ENCODE measurements at regions not wholly inside any gene's neighbourhood (a gene's known extent, or its start where the extent isn't known, plus 50 kb on each side); places are given as distances from the start of the nearest gene placed in this dataset.

DNA sequence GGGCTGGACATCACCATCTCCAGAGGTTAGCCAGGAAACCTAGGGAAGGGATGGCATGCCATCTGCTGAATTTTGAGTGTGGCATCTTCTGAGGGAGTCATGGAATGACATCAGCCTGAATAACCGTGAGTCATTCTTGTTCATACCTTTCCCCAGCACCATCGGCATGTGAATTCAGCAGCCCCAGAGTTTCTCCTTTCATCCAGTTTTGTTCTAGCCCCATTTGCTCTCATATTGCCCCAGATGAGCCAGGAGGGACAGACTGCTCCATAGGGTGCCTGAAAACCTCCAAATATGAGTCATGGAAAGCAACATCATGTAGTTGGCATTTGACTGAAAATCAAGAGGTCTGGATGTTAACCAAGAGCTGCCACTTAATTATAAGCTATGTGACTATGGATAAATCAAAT, 219.2 kb upstream of the SGK1 start:
- TF ChIP-seq RARB (CRISPR knock-in tag; IDR thresholded peaks at IDR 0.05) (no peak), ZFP3 (CRISPR knock-in tag; IDR thresholded peaks at IDR 0.05) (0 out of 2 replicates have a peak, but pooled peaks have one; percentile 43)
- ATAC-seq, result peak; percentile 96

DNA sequence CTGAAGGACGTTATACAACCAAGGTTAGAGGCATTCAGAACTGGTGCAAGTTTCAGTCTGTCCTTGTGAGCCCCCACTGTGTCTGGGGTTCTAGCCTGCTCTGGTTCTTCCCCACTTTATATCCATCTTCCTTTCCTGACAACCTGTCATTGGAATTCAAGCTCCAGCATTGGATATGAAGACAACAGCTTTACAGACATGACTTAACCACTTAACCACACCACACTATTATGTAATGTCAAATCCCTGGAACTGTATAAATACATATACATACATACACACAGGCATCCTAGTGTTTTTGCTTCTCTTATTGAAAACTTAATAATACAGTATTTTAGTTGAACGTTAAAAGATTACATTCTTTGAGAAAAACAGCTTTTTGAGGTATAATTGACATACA, 217.9 kb upstream of the SGK1 start:
- no peak for ATAC-seq
- TF ChIP-seq SNAI2 (CRISPR knock-in tag; IDR thresholded peaks at IDR 0.05), result no peak
- TF ChIP-seq ZNF8 (CRISPR knock-in tag; IDR thresholded peaks at IDR 0.05), result no peak
- no peak for TF ChIP-seq ZFP30 (CRISPR knock-in tag; IDR thresholded peaks at IDR 0.05)
- TF ChIP-seq RARB (CRISPR knock-in tag; IDR thresholded peaks at IDR 0.05), result no peak
- no peak for TF ChIP-seq ZNF70 (CRISPR knock-in tag; IDR thresholded peaks at IDR 0.05)
- no peak for TF ChIP-seq ZNF565 (CRISPR knock-in tag; conservative IDR thresholded peaks at IDR 0.05; ENCODE audit: low read depth)
- TF ChIP-seq, protein P1, sequence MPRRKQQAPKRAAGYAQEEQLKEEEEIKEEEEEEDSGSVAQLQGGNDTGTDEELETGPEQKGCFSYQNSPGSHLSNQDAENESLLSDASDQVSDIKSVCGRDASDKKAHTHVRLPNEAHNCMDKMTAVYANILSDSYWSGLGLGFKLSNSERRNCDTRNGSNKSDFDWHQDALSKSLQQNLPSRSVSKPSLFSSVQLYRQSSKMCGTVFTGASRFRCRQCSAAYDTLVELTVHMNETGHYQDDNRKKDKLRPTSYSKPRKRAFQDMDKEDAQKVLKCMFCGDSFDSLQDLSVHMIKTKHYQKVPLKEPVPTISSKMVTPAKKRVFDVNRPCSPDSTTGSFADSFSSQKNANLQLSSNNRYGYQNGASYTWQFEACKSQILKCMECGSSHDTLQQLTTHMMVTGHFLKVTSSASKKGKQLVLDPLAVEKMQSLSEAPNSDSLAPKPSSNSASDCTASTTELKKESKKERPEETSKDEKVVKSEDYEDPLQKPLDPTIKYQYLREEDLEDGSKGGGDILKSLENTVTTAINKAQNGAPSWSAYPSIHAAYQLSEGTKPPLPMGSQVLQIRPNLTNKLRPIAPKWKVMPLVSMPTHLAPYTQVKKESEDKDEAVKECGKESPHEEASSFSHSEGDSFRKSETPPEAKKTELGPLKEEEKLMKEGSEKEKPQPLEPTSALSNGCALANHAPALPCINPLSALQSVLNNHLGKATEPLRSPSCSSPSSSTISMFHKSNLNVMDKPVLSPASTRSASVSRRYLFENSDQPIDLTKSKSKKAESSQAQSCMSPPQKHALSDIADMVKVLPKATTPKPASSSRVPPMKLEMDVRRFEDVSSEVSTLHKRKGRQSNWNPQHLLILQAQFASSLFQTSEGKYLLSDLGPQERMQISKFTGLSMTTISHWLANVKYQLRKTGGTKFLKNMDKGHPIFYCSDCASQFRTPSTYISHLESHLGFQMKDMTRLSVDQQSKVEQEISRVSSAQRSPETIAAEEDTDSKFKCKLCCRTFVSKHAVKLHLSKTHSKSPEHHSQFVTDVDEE (CRISPR knock-in tag; IDR thresholded peaks at IDR 0.05), result no peak

DNA sequence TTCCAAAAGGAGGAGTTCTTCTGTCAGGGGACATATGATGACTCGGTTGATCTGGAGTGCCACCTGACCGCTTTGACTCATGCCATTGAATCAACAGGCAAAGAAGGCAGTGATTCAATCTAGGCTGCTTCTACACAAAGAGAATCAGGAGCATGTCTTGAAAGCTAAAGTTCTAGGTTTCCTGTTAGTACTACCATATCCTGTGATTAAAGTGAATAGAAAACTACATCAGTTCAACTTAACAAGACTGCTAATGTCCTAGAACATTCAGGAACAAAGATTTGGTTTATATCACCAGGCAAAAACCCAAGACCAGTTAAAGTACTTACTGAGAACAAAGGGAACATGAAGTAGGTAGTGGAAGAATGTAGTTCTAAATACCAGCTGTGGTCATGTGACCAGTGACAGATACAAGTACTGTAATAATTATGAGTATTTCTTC, 216.8 kb upstream of the SGK1 start:
- TF ChIP-seq TOX (CRISPR knock-in tag; IDR thresholded peaks at IDR 0.05; ENCODE audit: borderline replicate concordance) (no peak), TCF4 (CRISPR knock-in tag; IDR thresholded peaks at IDR 0.05; ENCODE audit: borderline replicate concordance) (no peak), ISL1 (CRISPR knock-in tag; IDR thresholded peaks at IDR 0.05) (no peak), BACH2 (CRISPR knock-in tag; IDR thresholded peaks at IDR 0.05; ENCODE audit: borderline replicate concordance) (no peak), GLIS3 (CRISPR knock-in tag; IDR thresholded peaks at IDR 0.05) (no peak), ARNTL (CRISPR knock-in tag; IDR thresholded peaks at IDR 0.05; ENCODE audit: borderline replicate concordance, low read depth) (no peak), ZC3H10 (CRISPR knock-in tag; IDR thresholded peaks at IDR 0.05) (no peak), PPARA (CRISPR knock-in tag; IDR thresholded peaks at IDR 0.05; ENCODE audit: borderline replicate concordance) (no peak), ZNF70 (CRISPR knock-in tag; IDR thresholded peaks at IDR 0.05) (no peak), ZNF8 (CRISPR knock-in tag; IDR thresholded peaks at IDR 0.05) (no peak), ZFP3 (CRISPR knock-in tag; IDR thresholded peaks at IDR 0.05) (no peak), SNAI2 (CRISPR knock-in tag; IDR thresholded peaks at IDR 0.05) (no peak), CSDC2 (CRISPR knock-in tag; IDR thresholded peaks at IDR 0.05) (no peak), OSR1 (CRISPR knock-in tag; IDR thresholded peaks at IDR 0.05) (no peak), ZFP30 (CRISPR knock-in tag; IDR thresholded peaks at IDR 0.05) (no peak)
- TF ChIP-seq, protein P2, sequence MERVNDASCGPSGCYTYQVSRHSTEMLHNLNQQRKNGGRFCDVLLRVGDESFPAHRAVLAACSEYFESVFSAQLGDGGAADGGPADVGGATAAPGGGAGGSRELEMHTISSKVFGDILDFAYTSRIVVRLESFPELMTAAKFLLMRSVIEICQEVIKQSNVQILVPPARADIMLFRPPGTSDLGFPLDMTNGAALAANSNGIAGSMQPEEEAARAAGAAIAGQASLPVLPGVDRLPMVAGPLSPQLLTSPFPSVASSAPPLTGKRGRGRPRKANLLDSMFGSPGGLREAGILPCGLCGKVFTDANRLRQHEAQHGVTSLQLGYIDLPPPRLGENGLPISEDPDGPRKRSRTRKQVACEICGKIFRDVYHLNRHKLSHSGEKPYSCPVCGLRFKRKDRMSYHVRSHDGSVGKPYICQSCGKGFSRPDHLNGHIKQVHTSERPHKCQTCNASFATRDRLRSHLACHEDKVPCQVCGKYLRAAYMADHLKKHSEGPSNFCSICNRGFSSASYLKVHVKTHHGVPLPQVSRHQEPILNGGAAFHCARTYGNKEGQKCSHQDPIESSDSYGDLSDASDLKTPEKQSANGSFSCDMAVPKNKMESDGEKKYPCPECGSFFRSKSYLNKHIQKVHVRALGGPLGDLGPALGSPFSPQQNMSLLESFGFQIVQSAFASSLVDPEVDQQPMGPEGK (CRISPR knock-in tag; IDR thresholded peaks at IDR 0.05; ENCODE audit: borderline replicate concordance), result no peak
- TF ChIP-seq, protein P3, sequence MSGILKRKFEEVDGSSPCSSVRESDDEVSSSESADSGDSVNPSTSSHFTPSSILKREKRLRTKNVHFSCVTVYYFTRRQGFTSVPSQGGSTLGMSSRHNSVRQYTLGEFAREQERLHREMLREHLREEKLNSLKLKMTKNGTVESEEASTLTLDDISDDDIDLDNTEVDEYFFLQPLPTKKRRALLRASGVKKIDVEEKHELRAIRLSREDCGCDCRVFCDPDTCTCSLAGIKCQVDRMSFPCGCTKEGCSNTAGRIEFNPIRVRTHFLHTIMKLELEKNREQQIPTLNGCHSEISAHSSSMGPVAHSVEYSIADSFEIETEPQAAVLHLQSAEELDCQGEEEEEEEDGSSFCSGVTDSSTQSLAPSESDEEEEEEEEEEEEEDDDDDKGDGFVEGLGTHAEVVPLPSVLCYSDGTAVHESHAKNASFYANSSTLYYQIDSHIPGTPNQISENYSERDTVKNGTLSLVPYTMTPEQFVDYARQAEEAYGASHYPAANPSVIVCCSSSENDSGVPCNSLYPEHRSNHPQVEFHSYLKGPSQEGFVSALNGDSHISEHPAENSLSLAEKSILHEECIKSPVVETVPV (CRISPR knock-in tag; IDR thresholded peaks at IDR 0.05), result no peak
- TF ChIP-seq, protein P4, sequence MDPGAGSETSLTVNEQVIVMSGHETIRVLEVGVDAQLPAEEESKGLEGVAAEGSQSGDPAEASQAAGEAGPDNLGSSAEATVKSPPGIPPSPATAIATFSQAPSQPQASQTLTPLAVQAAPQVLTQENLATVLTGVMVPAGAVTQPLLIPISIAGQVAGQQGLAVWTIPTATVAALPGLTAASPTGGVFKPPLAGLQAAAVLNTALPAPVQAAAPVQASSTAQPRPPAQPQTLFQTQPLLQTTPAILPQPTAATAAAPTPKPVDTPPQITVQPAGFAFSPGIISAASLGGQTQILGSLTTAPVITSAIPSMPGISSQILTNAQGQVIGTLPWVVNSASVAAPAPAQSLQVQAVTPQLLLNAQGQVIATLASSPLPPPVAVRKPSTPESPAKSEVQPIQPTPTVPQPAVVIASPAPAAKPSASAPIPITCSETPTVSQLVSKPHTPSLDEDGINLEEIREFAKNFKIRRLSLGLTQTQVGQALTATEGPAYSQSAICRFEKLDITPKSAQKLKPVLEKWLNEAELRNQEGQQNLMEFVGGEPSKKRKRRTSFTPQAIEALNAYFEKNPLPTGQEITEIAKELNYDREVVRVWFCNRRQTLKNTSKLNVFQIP (CRISPR knock-in tag; IDR thresholded peaks at IDR 0.05; ENCODE audit: borderline replicate concordance, low read depth), result no peak
- TF ChIP-seq, protein P1 (CRISPR knock-in tag; IDR thresholded peaks at IDR 0.05), result no peak
- ATAC-seq, result no peak

Data from SK-N-SH treated with all-trans-retinoic acid at 6 μM for 48 hours (cell line).